Peyer's patch (tissue), 4 donors: ENCODE measurements at regions not wholly inside any gene's neighbourhood (a gene's known extent, or its start where the extent isn't known, plus 50 kb on each side); places are given as distances from the start of the nearest gene placed in this dataset.

Source experiments
- DNase-seq, 3 donors: peaks; one replicate each; pipeline ENCODE4 v3.0.0-alpha.2; 2017 to 2019
- H3K27ac ChIP-seq, 4 donors: fragments of 200-600 bp; sonication (generic); one replicate each; pipeline ENCODE4 v1.5.1; 2016 to 2019
- H3K27me3 ChIP-seq, 2 donors: fragments of 200-600 bp; sonication (generic); one replicate each; pipeline ENCODE4 v1.5.1; 2019
- H3K36me3 ChIP-seq, 3 donors: fragments of 200-600 bp; sonication (generic); one replicate each; pipeline ENCODE4 v1.5.1; 2016 to 2019
- H3K4me1 ChIP-seq, 4 donors: fragments of 200-600 bp; sonication (generic); one replicate each; pipeline ENCODE4 v1.5.1; 2016 to 2019
- H3K4me3 ChIP-seq, 4 donors: fragments of 200-600 bp; sonication (generic); 1 replicate in 3 of 4; 2 replicates in 1 of 4; pipeline ENCODE4 v1.5.1; 2016 to 2019; ENCODE audit warnings: mild to moderate bottlenecking in 1 of 4
- H3K9me3 ChIP-seq, 4 donors: fragments of 200-600 bp; sonication (generic); one replicate each; pipeline ENCODE4 v1.5.1; 2016 to 2019; ENCODE audit warnings: mild to moderate bottlenecking in 1 of 4
- POLR2A ChIP-seq, 2 donors: fragments of 450-650 bp; IDR thresholded peaks; one replicate each; pipeline ENCODE4 v1.5.1; 2017; ENCODE audit warnings: antibody characterized with exemption in 2 of 2, mild to moderate bottlenecking in 2 of 2, moderate library complexity in 2 of 2
- TF ChIP-seq, protein P1 (sequence below), 6 experiments: fragments of 450-650 bp in 4 of 6; fragments of 200-600 bp in 2 of 6; sonication (generic) in 1 of 6; IDR thresholded peaks; one replicate each; pipeline ENCODE4 v1.5.1; 2017 to 2019; ENCODE audit warnings: antibody characterized with exemption in 6 of 6, mild to moderate bottlenecking in 3 of 6, moderate library complexity in 1 of 6

- DNase-seq = no peak
- Histone ChIP-seq H3K27ac (no peak overlapping the region), H3K4me3 (no peak overlapping the region), H3K4me1 (no peaks in the 10 kb centered on the region), H3K36me3 (no peaks in the 10 kb centered on the region), H3K27me3 (no peaks in the 10 kb centered on the region), H3K9me3 (peaks cover 0 to 2% (median 0%) of the 10 kb centered on the region in 4 donors)
- TF ChIP-seq, protein P1, sequence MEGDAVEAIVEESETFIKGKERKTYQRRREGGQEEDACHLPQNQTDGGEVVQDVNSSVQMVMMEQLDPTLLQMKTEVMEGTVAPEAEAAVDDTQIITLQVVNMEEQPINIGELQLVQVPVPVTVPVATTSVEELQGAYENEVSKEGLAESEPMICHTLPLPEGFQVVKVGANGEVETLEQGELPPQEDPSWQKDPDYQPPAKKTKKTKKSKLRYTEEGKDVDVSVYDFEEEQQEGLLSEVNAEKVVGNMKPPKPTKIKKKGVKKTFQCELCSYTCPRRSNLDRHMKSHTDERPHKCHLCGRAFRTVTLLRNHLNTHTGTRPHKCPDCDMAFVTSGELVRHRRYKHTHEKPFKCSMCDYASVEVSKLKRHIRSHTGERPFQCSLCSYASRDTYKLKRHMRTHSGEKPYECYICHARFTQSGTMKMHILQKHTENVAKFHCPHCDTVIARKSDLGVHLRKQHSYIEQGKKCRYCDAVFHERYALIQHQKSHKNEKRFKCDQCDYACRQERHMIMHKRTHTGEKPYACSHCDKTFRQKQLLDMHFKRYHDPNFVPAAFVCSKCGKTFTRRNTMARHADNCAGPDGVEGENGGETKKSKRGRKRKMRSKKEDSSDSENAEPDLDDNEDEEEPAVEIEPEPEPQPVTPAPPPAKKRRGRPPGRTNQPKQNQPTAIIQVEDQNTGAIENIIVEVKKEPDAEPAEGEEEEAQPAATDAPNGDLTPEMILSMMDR (IDR thresholded peaks at IDR 0.05) = no peak
- TF ChIP-seq POLR2A (IDR thresholded peaks at IDR 0.05) = no peak
Measured at GRCh38 chr16:52051414-52052172, 495.4 kb downstream of the TOX3 start.

- TF ChIP-seq, protein P1 (IDR thresholded peaks at IDR 0.05) = no peak
- no peak for TF ChIP-seq POLR2A (IDR thresholded peaks at IDR 0.05)
- H3K9me3 ChIP-seq = peaks cover 0 to 9% (median 0%) of the 10 kb centered on the region in 4 donors
- no peak for DNase-seq
- no peaks in the 10 kb centered on the region for H3K4me1 ChIP-seq
- no peak overlapping the region for H3K4me3 ChIP-seq
- no peak overlapping the region for H3K27ac ChIP-seq
- H3K36me3 ChIP-seq = no peaks in the 10 kb centered on the region
- no peaks in the 10 kb centered on the region for H3K27me3 ChIP-seq
Measured at GRCh38 chr16:52050418-52050817, 496.5 kb downstream of the TOX3 start.

DNA sequence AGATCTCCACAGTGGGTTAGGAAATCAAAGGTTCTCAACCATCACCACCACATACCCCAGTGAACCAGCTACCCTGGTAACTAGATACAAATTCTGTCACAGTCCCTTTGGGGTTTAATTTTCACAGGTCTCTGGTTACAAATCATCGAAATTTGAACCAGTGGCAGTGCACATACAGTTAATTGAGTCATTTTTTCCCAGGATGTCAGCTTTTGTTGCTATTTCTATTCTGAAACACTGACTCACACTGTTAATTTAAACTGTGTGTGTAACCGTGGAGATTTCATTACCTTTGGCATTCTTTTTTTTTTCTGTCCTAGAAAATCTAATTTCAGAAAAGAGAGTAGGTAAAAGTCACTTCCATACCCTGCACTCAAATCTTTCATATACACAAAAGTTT is 511.5 kb downstream of the TOX3 start:
- Histone ChIP-seq H3K27ac (no peak overlapping the region), H3K27me3 (no peaks in the 10 kb centered on the region), H3K9me3 (no peaks in the 10 kb centered on the region), H3K4me1 (no peaks in the 10 kb centered on the region), H3K36me3 (no peaks in the 10 kb centered on the region), H3K4me3 (no peak overlapping the region)
- DNase-seq = no peak
- TF ChIP-seq, protein P1 (IDR thresholded peaks at IDR 0.05) = no peak
- no peak for TF ChIP-seq POLR2A (IDR thresholded peaks at IDR 0.05)

GRCh38 chr16:52034830-52035229 is 512.1 kb downstream of the TOX3 start:
- DNase-seq = no peak
- Histone ChIP-seq H3K27ac (no peak overlapping the region), H3K4me3 (no peak overlapping the region), H3K9me3 (no peaks in the 10 kb centered on the region), H3K27me3 (no peaks in the 10 kb centered on the region), H3K4me1 (no peaks in the 10 kb centered on the region), H3K36me3 (no peaks in the 10 kb centered on the region)
- TF ChIP-seq POLR2A (IDR thresholded peaks at IDR 0.05) = no peak
- TF ChIP-seq, protein P1 (IDR thresholded peaks at IDR 0.05) = no peak

GRCh38 chr16:52033992-52034391 is 513.0 kb downstream of the TOX3 start:
- no peaks in the 10 kb centered on the region for H3K36me3 ChIP-seq
- H3K27ac ChIP-seq = no peak overlapping the region
- H3K4me3 ChIP-seq = no peak overlapping the region
- DNase-seq = no peak
- no peaks in the 10 kb centered on the region for H3K27me3 ChIP-seq
- no peaks in the 10 kb centered on the region for H3K9me3 ChIP-seq
- TF ChIP-seq, protein P1 (IDR thresholded peaks at IDR 0.05) = no peak
- no peak for TF ChIP-seq POLR2A (IDR thresholded peaks at IDR 0.05)
- no peaks in the 10 kb centered on the region for H3K4me1 ChIP-seq
